ENCODE measurements at regions not wholly inside any gene's neighbourhood (a gene's known extent, or its start where the extent isn't known, plus 50 kb on each side); places are given as distances from the start of the nearest gene placed in this dataset.

- TF ChIP-seq CTCF (conservative IDR thresholded peaks at IDR 0.05) (no peak), EZH2 (IDR thresholded peaks at IDR 0.05; ENCODE audit: low read depth) (no peak)
Observed at GRCh38 chr2:78780256-78780655, 245.2 kb upstream of the REG3G start.

Measured in PC-9 (cell line).